Memory B cell (primary cell): ENCODE measurements at regions not wholly inside any gene's neighbourhood (a gene's known extent, or its start where the extent isn't known, plus 50 kb on each side); places are given as distances from the start of the nearest gene placed in this dataset.

Experiments used
- ATAC-seq: fragments of 150-1000 bp; cut with Tn5 transposase; 2 replicates; pipeline ENCODE4 v1.10.0; 2021; ENCODE audit warnings: low read depth, mild to moderate bottlenecking, moderate library complexity
- DNase-seq, 2 donors: peaks; one replicate each; pipeline ENCODE4 v3.0.0; 2022; ENCODE audit warnings: low spot score in 2 of 2
- H3K27ac Mint-ChIP-seq: one replicate; pipeline ENCODE4 v1.8.0; 2022; ENCODE audit warnings: mild to moderate bottlenecking, moderate library complexity, mixed read lengths
- H3K27me3 Mint-ChIP-seq: one replicate; pipeline ENCODE4 v1.8.0; 2022; ENCODE audit warnings: mixed read lengths
- H3K36me3 Mint-ChIP-seq: one replicate; pipeline ENCODE4 v1.8.0; 2022; ENCODE audit warnings: mild to moderate bottlenecking, mixed read lengths
- H3K4me1 Mint-ChIP-seq: one replicate; pipeline ENCODE4 v1.8.0; 2022; ENCODE audit warnings: mixed read lengths
- H3K4me3 Mint-ChIP-seq: one replicate; pipeline ENCODE4 v1.8.0; 2022; ENCODE audit warnings: mild to moderate bottlenecking, moderate library complexity, mixed read lengths
- H3K9me3 Mint-ChIP-seq: one replicate; pipeline ENCODE4 v1.8.0; 2022; ENCODE audit warnings: mixed read lengths

DNA sequence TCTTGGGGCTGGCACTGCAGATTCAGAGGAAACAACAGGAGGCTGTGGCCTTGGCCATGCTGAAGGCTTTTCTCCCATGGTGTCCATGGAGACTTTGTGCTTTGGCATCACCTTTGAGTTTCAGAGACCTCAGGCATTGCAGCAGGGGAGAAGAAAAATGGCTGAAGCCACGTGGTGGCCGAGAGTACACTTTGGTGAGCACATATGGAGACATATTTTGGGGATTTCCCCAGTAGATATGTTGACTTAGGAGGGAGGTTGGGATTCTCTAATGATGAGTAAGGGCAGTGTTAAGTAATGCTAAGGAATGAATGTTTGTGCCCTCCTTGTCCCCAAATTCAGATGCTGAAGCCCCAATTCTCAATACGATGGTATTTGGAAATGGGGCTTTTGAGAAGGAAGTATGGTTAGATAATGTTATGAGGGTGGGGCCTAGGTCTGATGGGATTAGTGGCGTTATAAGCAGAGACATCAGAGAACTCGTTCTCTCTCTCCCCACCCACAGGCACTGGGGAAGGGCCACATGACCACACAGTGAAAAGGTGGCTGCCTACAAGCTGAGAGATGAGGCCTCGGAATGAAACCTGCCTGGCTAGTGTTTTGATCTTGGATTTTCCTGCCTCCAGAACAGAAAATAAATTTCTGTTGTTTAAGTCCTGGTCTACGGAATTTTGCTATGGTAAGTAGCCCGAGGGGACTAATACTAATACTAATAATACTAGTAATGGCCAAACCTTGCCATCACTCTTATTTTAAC, 98.6 kb downstream of the TBX19 start:
- ATAC-seq (no peak), DNase-seq (no peak)
- Mint-ChIP-seq H3K27me3 (peaks cover 2% of the 10 kb centered on the region), H3K27ac (no peak overlapping the region), H3K4me3 (no peak overlapping the region), H3K36me3 (no peaks in the 10 kb centered on the region), H3K4me1 (no peaks in the 10 kb centered on the region), H3K9me3 (peaks cover 3% of the 10 kb centered on the region)

DNA sequence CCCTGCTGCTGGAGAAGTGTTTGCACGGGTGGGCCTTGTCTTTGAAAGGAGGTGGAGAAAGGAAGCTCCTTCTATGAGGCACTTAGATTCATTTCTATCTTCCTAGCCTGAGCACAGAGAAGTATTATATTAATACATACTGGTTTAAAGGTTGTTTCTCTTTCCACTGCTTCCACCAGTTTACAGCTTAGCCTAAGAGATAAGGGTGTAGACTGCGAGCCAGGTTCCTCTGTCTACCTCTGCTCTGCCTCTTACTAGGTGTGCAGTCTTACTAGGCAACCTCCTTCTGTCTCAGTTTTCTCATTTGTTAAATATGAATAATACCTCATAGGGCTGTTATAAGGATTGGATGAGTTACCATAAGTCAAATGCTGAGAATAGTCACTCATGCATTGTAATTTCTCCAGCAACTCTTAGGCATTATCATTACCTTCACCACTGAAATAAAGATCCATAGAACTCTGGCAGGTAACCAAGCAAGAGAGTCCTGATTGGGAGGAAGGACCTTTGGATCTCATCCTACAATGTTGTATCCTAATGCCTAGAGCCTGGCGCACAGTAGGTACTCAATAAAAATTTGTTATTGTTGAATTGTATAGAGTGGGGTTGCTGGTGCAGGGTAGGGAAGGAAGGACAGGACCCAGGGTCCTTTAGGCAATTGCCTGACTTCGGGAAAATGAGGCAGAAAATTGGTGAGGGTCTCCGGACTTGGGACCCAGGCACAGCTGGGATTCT, 95.1 kb downstream of the TBX19 start:
- DNase-seq (no peak), ATAC-seq (no peak)
- Mint-ChIP-seq H3K4me3 (no peak overlapping the region), H3K4me1 (no peaks in the 10 kb centered on the region), H3K36me3 (no peaks in the 10 kb centered on the region), H3K9me3 (peaks cover 3% of the 10 kb centered on the region), H3K27me3 (no peaks in the 10 kb centered on the region), H3K27ac (no peak overlapping the region)

DNA sequence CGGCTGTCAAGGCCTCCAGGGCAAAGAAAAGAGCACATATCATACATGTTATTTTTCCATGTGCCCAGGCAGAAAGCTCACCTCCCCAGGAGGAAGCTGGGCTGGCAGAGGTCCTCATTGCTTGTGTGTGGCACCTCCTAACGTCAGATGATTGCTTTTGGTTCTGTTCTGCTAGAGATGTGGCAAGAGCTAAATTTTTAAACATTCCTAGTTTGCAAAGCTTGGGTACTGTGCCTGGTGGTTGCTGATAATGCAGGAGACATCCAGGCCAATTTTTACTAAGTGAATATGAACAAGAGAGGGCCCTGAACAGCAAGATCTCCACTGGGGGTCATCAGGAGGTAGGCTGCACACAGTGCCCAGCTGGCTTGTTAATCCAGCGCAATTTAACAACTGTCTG, 93.9 kb downstream of the TBX19 start:
- peaks cover 3% of the 10 kb centered on the region for H3K9me3 Mint-ChIP-seq
- H3K4me1 Mint-ChIP-seq, result no peaks in the 10 kb centered on the region
- H3K27ac Mint-ChIP-seq, result no peak overlapping the region
- H3K36me3 Mint-ChIP-seq, result no peaks in the 10 kb centered on the region
- no peak overlapping the region for H3K4me3 Mint-ChIP-seq
- ATAC-seq, result no peak
- DNase-seq, result no peak
- no peaks in the 10 kb centered on the region for H3K27me3 Mint-ChIP-seq

DNA sequence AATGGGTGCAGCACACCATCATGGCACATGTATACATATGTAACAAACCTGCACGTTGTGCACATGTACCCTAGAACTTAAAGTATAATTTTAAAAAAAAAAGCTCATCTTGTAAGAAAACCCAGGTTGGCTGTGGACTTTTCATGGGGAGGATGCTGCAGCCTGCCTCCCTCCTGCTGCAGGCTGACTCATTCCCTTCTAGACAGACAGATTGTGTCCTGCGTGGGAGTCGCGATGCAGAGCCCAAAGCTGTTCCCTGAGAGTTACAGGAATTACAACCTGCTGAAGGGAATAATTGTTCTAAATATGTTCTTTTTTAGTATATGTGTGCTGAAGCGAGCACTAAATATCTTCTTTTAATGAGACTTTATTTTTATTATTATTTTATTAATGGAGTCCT, 93.2 kb downstream of the TBX19 start:
- Mint-ChIP-seq H3K27me3 (no peaks in the 10 kb centered on the region), H3K9me3 (no peaks in the 10 kb centered on the region), H3K27ac (no peak overlapping the region), H3K4me1 (no peaks in the 10 kb centered on the region), H3K4me3 (no peak overlapping the region), H3K36me3 (no peaks in the 10 kb centered on the region)
- no peak for ATAC-seq
- no peak for DNase-seq

DNA sequence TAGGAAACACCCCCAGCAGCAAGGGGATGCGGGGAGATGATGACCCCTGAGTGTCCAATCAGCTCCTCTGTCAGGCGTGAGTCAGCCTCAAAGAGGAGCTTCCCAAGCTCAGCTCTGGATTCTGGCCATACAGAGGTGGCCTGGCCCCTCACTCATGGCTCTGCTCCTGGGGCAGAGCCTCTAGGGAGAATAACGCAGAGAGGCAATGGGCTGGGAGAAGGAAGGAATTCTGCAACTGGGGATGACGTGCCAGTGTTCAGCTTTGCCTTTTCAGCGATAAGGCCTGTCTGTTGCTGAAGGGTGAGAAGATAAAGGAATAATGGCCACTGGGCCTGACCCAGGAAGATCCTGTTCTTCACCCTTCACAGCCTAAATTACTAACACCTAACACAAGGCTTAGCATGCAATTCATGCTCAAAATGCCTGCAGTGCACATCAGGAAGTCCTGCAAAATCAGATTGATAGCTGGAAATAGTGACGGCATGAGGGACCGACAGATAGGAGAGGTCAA, 92.2 kb downstream of the TBX19 start:
- DNase-seq, result no peak
- Mint-ChIP-seq H3K27me3 (peaks cover 3% of the 10 kb centered on the region), H3K9me3 (no peaks in the 10 kb centered on the region), H3K27ac (no peak overlapping the region), H3K4me1 (no peaks in the 10 kb centered on the region), H3K36me3 (no peaks in the 10 kb centered on the region), H3K4me3 (no peak overlapping the region)
- ATAC-seq, result no peak

DNA sequence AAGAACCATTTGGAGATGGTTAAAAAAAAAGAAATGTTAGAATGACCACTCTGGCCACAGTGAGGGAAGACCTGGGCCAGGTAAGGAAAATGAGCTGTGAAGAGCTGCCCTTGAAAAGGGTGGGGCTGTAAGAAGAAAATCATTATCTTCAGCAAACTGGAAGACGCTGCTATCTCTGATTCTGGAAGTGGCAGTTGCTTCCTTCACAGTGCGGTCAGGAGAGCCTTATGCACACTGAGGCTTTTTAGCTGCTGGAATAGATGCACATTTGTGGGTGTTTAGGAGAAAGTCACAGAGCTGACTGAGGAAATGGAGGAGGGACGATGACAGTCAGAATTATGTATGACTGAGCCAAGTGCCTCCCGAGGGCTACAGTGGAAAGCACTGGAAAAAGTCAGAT, 91.6 kb downstream of the TBX19 start:
- DNase-seq (no peak), ATAC-seq (no peak)
- H3K36me3 Mint-ChIP-seq, result no peaks in the 10 kb centered on the region
- H3K4me3 Mint-ChIP-seq, result no peak overlapping the region
- H3K4me1 Mint-ChIP-seq, result no peaks in the 10 kb centered on the region
- H3K9me3 Mint-ChIP-seq, result no peaks in the 10 kb centered on the region
- H3K27ac Mint-ChIP-seq, result no peak overlapping the region
- peaks cover 3% of the 10 kb centered on the region for H3K27me3 Mint-ChIP-seq

DNA sequence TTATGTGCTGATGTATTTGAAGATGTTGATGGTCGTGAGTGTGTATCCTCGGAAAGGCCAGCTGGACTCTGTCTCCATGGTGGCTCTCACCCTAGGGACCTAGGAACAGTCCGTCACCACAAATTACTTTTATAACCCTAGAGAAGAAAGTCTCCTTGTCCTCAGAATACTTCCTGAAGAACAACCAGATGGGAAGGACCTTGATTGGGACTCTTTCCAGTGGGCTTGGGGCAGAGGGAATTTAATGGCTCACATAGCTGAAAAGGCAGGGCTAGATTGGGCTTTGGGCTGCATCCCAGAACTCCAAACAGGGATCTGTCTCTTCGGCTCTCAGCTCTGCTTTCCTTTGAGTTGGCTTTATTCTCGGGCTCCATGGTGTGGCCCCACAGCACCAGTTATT, 90.8 kb downstream of the TBX19 start:
- Mint-ChIP-seq H3K4me1 (no peaks in the 10 kb centered on the region), H3K27me3 (peaks cover 6% of the 10 kb centered on the region), H3K36me3 (no peaks in the 10 kb centered on the region), H3K4me3 (no peak overlapping the region), H3K9me3 (no peaks in the 10 kb centered on the region), H3K27ac (no peak overlapping the region)
- ATAC-seq (no peak), DNase-seq (no peak)

DNA sequence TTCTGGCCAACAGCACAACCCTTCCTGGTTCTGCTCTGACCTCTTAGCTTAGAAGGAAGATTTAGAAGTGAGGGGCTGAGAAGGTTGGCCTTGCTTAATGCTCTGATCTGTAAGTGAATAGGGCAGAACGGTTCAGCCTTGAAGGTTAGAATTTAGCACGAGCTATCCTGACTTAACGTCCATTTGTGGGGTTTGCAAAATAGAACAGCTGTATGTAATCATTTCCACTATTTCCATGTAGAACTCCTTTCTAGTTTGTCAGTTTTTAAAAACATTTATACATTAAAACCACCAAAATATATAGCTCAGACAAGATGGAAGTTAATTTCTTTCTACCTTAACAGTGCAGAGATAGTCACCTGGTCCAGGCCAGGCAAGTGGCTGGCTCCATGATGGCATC, 89.9 kb downstream of the TBX19 start:
- Mint-ChIP-seq H3K27ac (no peak overlapping the region), H3K36me3 (no peaks in the 10 kb centered on the region)

DNA sequence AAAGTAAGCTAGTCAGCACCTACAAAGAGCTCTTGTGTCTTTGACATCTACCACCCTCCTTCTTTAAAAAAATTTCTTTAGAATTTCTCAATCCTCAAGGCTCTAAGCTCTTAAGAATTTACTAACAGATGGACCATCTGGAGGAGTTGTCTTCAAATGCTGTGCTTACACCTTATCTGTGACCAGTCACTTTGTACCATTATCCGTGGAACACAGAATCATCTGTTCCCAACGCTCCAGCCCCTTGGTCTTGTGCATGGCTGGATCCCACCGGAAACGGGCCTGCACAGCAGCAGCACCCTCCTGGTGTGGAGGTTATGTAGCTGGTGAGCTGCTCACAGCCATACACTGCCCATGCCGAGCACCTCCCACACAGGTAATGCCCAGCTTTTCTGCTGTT, 89.0 kb downstream of the TBX19 start:
- DNase-seq (no peak), ATAC-seq (no peak)
- Mint-ChIP-seq H3K27me3 (peaks cover 10% of the 10 kb centered on the region), H3K36me3 (peaks cover 2% of the 10 kb centered on the region), H3K4me3 (no peak overlapping the region), H3K9me3 (no peaks in the 10 kb centered on the region), H3K27ac (no peak overlapping the region), H3K4me1 (no peaks in the 10 kb centered on the region)

More for the DNA sequence above, 89.9 kb downstream of the TBX19 start:
- Mint-ChIP-seq H3K4me3 (no peak overlapping the region), H3K9me3 (no peaks in the 10 kb centered on the region), H3K27me3 (peaks cover 8% of the 10 kb centered on the region), H3K4me1 (no peaks in the 10 kb centered on the region)
- ATAC-seq (no peak), DNase-seq (no peak)

DNA sequence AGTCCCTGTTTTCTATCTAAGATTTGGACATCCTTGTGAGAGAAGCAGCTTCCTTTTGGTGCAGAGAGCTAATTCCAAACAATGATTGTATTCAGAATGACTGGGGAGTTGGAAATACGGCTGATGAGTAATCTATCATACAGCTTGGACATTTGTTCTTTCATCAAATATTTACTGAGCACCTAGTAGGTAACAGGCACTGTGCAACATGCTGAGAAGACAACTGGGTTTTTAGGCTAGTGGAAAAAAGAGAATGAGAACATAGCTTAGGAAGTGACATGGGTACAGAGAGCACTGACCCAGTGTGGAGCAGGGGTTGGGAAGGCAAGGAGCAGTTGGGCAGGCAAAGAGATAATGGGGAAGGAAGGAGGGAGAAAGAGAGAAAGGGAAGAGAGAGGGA, 87.5 kb downstream of the TBX19 start:
- no peak for ATAC-seq

DNA sequence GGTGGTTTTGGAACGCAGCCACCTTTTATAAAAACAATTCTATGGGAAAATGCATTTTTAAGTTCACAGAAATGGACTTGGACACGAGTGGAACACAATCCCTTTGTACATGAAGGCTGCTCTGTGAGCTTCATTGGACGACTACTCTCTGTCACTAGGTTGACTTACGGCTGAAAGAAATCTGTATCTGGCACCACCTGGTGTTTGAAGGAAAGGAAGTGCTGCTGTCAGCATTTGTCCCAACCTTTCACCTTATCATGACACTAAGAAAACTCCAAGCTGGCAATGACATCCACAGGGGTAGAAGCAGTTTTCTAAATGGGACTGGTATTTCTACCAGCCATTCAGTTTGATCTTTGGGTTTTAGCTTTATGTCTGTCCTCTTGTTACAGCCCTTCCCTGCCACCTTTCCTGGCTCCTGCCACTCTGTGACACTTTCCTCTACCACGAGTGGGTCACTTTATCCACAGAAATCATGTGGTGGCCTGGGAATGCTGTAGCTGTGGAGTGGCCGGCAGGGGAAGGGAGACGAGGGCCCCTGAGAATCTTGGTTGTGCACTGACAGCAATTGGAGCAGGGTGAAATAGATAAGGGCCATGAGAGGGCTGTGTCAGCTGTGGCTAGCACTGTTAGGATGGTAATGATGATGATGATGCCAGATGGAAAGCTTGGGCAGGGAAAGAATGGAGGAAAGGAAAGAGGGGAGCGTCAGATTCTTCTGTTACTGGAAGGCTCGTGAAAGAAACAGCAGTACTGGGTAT, 85.2 kb downstream of the TBX19 start:
- Mint-ChIP-seq H3K36me3 (peaks cover 3% of the 10 kb centered on the region), H3K9me3 (no peaks in the 10 kb centered on the region), H3K4me1 (no peaks in the 10 kb centered on the region), H3K27me3 (peaks cover 25% of the 10 kb centered on the region), H3K4me3 (no peak overlapping the region), H3K27ac (no peak overlapping the region)
- no peak for ATAC-seq
- DNase-seq, result no peak

More for the DNA sequence above, 87.5 kb downstream of the TBX19 start:
- Mint-ChIP-seq H3K9me3 (no peaks in the 10 kb centered on the region), H3K4me3 (no peak overlapping the region), H3K27ac (peak overlapping the region; percentile 4), H3K4me1 (no peaks in the 10 kb centered on the region), H3K27me3 (peaks cover 16% of the 10 kb centered on the region), H3K36me3 (peaks cover 3% of the 10 kb centered on the region)
- DNase-seq, result no peak
